IMR-90 (cell line): ENCODE measurements at regions not wholly inside any gene's neighbourhood (a gene's known extent, or its start where the extent isn't known, plus 50 kb on each side); places are given as distances from the start of the nearest gene placed in this dataset.

Experiments
- CEBPB ChIP-seq: IDR thresholded peaks from 2 replicates; pipeline ENCODE4 v1.6.1; 2012; ENCODE audit warnings: low read depth, low read length, improper control_type of control experiment
- CTCF ChIP-seq: conservative IDR thresholded peaks from 2 replicates; pipeline ENCODE4 v1.5.1; 2012; ENCODE audit warnings: mild to moderate bottlenecking, low read depth, low read length, improper control_type of control experiment
- ELK1 ChIP-seq: fragments of 150-350 bp; IDR thresholded peaks from 2 replicates; pipeline ENCODE4 v1.6.1; 2016; ENCODE audit warnings: low read depth, mild to moderate bottlenecking, low read length, moderate library complexity, borderline replicate concordance
- POLR2A ChIP-seq: IDR thresholded peaks from 2 replicates; pipeline ENCODE4 v1.6.1; 2012; ENCODE audit warnings: mild to moderate bottlenecking, low read depth, low read length
- SMC3 ChIP-seq: fragments of 150-350 bp; IDR thresholded peaks from 2 replicates; pipeline ENCODE4 v1.6.1; 2016; ENCODE audit warnings: low read depth, mild to moderate bottlenecking, antibody characterized with exemption, low read length, moderate library complexity

- TF ChIP-seq POLR2A (no peak), CTCF (no peak), SMC3 (no peak), ELK1 (no peak), CEBPB (peak; percentile 68)
These were observed 62.5 kb upstream of the TBX3 start for GRCh38 chr12:114746297-114747011.
